Endothelial cell of umbilical vein (primary cell): ENCODE measurements at regions not wholly inside any gene's neighbourhood (a gene's known extent, or its start where the extent isn't known, plus 50 kb on each side); places are given as distances from the start of the nearest gene placed in this dataset.

Source experiments
- BruUV-seq: library from RNA; stranded (reverse); fragments of 400-500 nt; replicated peaks from 2 replicates; lab custom pipeline; 2021; lab: Mats Ljungman, UMichigan
- CTCF ChIA-PET: fragments of 300-600, 350-600 bp; sonication (Branson Sonifier 250); formaldehyde crosslinking; loops from one replicate; lab custom pipeline; 2021; ENCODE audit warnings: antibody characterized with exemption, inconsistent platforms; lab: Charles Lee
- POLR2A ChIA-PET: fragments of 300-600, 350-600 bp; sonication (Branson Sonifier 250); formaldehyde crosslinking; loops from one replicate; lab custom pipeline; 2021; ENCODE audit warnings: antibody characterized with exemption, inconsistent platforms; lab: Charles Lee
- DNase-seq: peaks from one replicate; pipeline ENCODE4 v3.0.0-alpha.2; 2011; ENCODE audit warnings: low read depth, low spot score
- FAIRE-seq: peaks from 2 replicates; lab custom pipeline; 2011; peaks lifted over from hg19 to GRCh38; lab: Jason Lieb, UNC
- H2AFZ ChIP-seq: 2 replicates; pipeline ENCODE4 v1.6.0; 2012; ENCODE audit warnings: low read depth, low read length, control low read depth, inconsistent platforms
- H3K27ac ChIP-seq: 2 replicates; pipeline ENCODE4 v1.5.1; 2011; ENCODE audit warnings: low read depth, mild to moderate bottlenecking, control low read depth, low read length, moderate library complexity; ENCODE audit not compliant: insufficient read depth
- H3K27me3 ChIP-seq, 2 experiments: 2 replicates each; pipeline versions ENCODE4 v1.6.0 to v1.6.1; 2011; ENCODE audit warnings: low read length in 2 of 2, mixed read lengths in 1 of 2; ENCODE audit not compliant: control insufficient read depth in 2 of 2, insufficient read depth in 2 of 2
- H3K36me3 ChIP-seq, 2 experiments: 2 replicates in 1 of 2; 3 replicates in 1 of 2; pipeline ENCODE4 v1.5.1; 2011; ENCODE audit warnings: low read length in 2 of 2, mild to moderate bottlenecking in 1 of 2, moderate library complexity in 1 of 2; ENCODE audit not compliant: control insufficient read depth in 2 of 2, insufficient read depth in 2 of 2; ENCODE audit errors: extremely low read depth in 1 of 2
- H3K4me1 ChIP-seq: 3 replicates; pipeline ENCODE4 v1.5.1; 2011; ENCODE audit warnings: mild to moderate bottlenecking, low read length; ENCODE audit not compliant: control insufficient read depth, insufficient read depth; ENCODE audit errors: extremely low read depth
- H3K4me2 ChIP-seq: 2 replicates; pipeline ENCODE4 v1.6.1; 2011; ENCODE audit warnings: low read length, control low read depth, mixed read lengths; ENCODE audit not compliant: insufficient read depth
- H3K4me3 ChIP-seq, 3 experiments: fragments of 200-600 bp in 1 of 3; sonication (generic), shearing (Covaris generic) in 1 of 3; replicated peaks in 1 of 3; 2 replicates each; pipeline ENCODE4 v1.5.1; 2011 to 2016; ENCODE audit warnings: control low read depth in 3 of 3, low read length in 3 of 3, mild to moderate bottlenecking in 2 of 3, inconsistent platforms in 1 of 3, low read depth in 1 of 3, moderate library complexity in 1 of 3; ENCODE audit not compliant: insufficient read depth in 1 of 3
- H3K79me2 ChIP-seq: 2 replicates; pipeline ENCODE4 v1.6.0; 2012; ENCODE audit warnings: low read length, inconsistent platforms; ENCODE audit not compliant: control insufficient read depth, insufficient read depth
- H3K9ac ChIP-seq: replicated peaks from 2 replicates; pipeline ENCODE3; 2011; ENCODE audit warnings: low read length, control low read depth; ENCODE audit not compliant: insufficient read depth; ENCODE audit errors: extremely low read depth
- H3K9me1 ChIP-seq: replicated peaks from 3 replicates; pipeline ENCODE4 v1.6.0; 2011; ENCODE audit warnings: mild to moderate bottlenecking, low read length; ENCODE audit not compliant: control insufficient read depth, insufficient read depth; ENCODE audit errors: extremely low read depth
- H3K9me3 ChIP-seq: replicated peaks from 2 replicates; pipeline ENCODE4 v1.5.1; 2012; ENCODE audit warnings: low read length, inconsistent platforms; ENCODE audit not compliant: control insufficient read depth, insufficient read depth
- H4K20me1 ChIP-seq: replicated peaks from 2 replicates; pipeline ENCODE3; 2011; ENCODE audit warnings: mild to moderate bottlenecking, low read length; ENCODE audit not compliant: control insufficient read depth, insufficient read depth; ENCODE audit errors: extremely low read depth
- EZH2 ChIP-seq: IDR thresholded peaks from 2 replicates; pipeline ENCODE4 v1.6.1; 2012; ENCODE audit warnings: borderline replicate concordance, low read depth, mild to moderate bottlenecking, moderate library complexity, low read length, inconsistent platforms; ENCODE audit not compliant: severe bottlenecking
- FOS ChIP-seq: IDR thresholded peaks from 2 replicates; pipeline ENCODE4 v1.6.1; 2011; ENCODE audit warnings: mild to moderate bottlenecking, low read length, moderate library complexity, borderline replicate concordance; ENCODE audit not compliant: insufficient read depth
- GATA2 ChIP-seq: IDR thresholded peaks from 2 replicates; pipeline ENCODE4 v1.7.0; 2011; ENCODE audit warnings: low read depth, mild to moderate bottlenecking, moderate library complexity, mixed read lengths, low read length; ENCODE audit not compliant: insufficient read length, insufficient read depth
- JUN ChIP-seq: IDR thresholded peaks from 2 replicates; pipeline ENCODE4 v1.6.1; 2011; ENCODE audit warnings: borderline replicate concordance, low read depth; ENCODE audit not compliant: insufficient read length, insufficient read depth
- MAX ChIP-seq: IDR thresholded peaks from 2 replicates; pipeline ENCODE4 v1.6.1; 2011; ENCODE audit not compliant: insufficient read depth, insufficient read length
- MYC ChIP-seq: IDR thresholded peaks from one replicate; pipeline ENCODE4 v1.6.1; 2011; ENCODE audit warnings: mild to moderate bottlenecking, low read depth, low read length
- POLR2A ChIP-seq: IDR thresholded peaks from 2 replicates; pipeline ENCODE4 v1.6.1; 2012; ENCODE audit warnings: low read depth, mild to moderate bottlenecking, control low read depth, low read length
- POLR2AphosphoS5 ChIP-seq: IDR thresholded peaks from 2 replicates; pipeline ENCODE4 v1.6.1; 2012; ENCODE audit warnings: low read depth, mild to moderate bottlenecking, control low read depth, low read length, moderate library complexity; ENCODE audit not compliant: insufficient read depth
- dilution Hi-C: fragments of 300-500 bp; cut with MboI; formaldehyde crosslinking; loops from one replicate; pipeline ENCODE4 v1.15.0; 2019; ENCODE audit warnings: low sequenced_read_pairs; ENCODE audit not compliant: extremely low pct_ligation_motif_present
- intact Hi-C: fragments of 100-400 bp; cut with micrococcal nuclease; formaldehyde crosslinking; loops from one replicate; pipeline ENCODE4 v1.10.0; 2022
- TF ChIP-seq, protein P1 (sequence below), 2 donors: IDR thresholded peaks; 1 replicate in 1 of 2; 2 replicates in 1 of 2; pipeline ENCODE4 v1.5.1; 2011; ENCODE audit warnings: low read length in 2 of 2, mild to moderate bottlenecking in 2 of 2, moderate library complexity in 2 of 2, control low read depth in 1 of 2, inconsistent platforms in 1 of 2, low read depth in 1 of 2; ENCODE audit not compliant: insufficient read depth in 1 of 2; ENCODE audit errors: extremely low read depth in 1 of 2

DNA sequence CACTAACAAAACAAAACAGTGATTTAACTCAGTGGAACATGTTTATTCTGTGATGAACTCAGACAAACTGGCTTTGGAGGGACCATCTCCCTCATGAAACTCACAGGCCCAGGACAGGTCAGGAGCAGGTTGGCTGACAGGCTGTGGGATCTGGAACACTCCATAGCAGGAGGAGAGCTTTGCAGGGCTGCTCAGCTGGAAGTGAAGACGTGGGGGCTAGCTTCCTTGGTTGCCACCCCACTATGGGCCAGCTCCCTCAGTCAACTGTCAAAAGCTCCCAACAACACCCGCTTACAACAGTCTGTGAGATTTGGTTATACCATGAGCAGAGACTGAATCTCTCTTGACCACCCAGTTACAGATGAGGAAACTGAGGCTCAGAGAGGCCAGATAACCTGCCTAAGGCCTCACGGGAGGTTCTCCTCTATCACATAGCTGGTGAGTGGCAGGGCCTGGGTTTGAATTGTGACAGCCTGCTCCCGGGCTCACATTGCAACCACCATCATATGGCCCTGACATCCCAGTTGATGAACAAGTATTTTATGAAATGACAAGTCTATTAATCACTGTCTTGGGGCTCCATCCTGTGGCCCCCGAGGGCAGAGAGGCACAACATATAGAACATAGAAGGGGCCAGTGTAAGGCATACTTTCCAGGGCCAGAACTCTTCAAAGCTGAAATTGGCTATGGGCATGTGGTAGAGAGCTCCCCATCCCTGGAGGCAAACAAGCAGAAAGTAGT, 473.4 kb downstream of the MN1 start:
- dilution Hi-C loops (no loop called here), intact Hi-C loops (loop anchor here (1.0 to 2.0 kb wide), 3 partner anchors 492 to 649 kb away; no protein-coding TSS in a partner anchor)
- FAIRE-seq (no peak), DNase-seq (no peak)
- Histone ChIP-seq H3K4me3 (no peak overlapping the region), H3K27ac (no peak overlapping the region), H3K4me2 (no peak overlapping the region), H2AFZ (no peak overlapping the region), H3K9me3 (no peaks in the 10 kb centered on the region), H4K20me1 (no peaks in the 10 kb centered on the region), H3K27me3 (no peaks in the 10 kb centered on the region), H3K36me3 (no peaks in the 10 kb centered on the region), H3K79me2 (no peaks in the 10 kb centered on the region), H3K4me1 (no peaks in the 10 kb centered on the region), H3K9ac (no peak overlapping the region), H3K9me1 (no peaks in the 10 kb centered on the region)
- TF ChIP-seq GATA2 (no peak), MAX (no peak), JUN (no peak), POLR2AphosphoS5 (no peak), EZH2 (no peak), POLR2A (no peak), FOS (no peak), MYC (no peak)
- TF ChIP-seq, protein P1, sequence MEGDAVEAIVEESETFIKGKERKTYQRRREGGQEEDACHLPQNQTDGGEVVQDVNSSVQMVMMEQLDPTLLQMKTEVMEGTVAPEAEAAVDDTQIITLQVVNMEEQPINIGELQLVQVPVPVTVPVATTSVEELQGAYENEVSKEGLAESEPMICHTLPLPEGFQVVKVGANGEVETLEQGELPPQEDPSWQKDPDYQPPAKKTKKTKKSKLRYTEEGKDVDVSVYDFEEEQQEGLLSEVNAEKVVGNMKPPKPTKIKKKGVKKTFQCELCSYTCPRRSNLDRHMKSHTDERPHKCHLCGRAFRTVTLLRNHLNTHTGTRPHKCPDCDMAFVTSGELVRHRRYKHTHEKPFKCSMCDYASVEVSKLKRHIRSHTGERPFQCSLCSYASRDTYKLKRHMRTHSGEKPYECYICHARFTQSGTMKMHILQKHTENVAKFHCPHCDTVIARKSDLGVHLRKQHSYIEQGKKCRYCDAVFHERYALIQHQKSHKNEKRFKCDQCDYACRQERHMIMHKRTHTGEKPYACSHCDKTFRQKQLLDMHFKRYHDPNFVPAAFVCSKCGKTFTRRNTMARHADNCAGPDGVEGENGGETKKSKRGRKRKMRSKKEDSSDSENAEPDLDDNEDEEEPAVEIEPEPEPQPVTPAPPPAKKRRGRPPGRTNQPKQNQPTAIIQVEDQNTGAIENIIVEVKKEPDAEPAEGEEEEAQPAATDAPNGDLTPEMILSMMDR (IDR thresholded peaks at IDR 0.05; ENCODE audit: extremely low read depth in 1 of 2, insufficient read depth in 1 of 2, low read depth in 1 of 2, low read length in 2 of 2) = no peak
- BruUV-seq = no TSS peak
- CTCF ChIA-PET = no interaction called here
- POLR2A ChIA-PET = no interaction called here
